HEK293 (cell line): ENCODE measurements at regions not wholly inside any gene's neighbourhood (a gene's known extent, or its start where the extent isn't known, plus 50 kb on each side); places are given as distances from the start of the nearest gene placed in this dataset.

Experiments
- CTCF ChIA-PET: fragments of 350-600 bp; formaldehyde crosslinking; extraction: SDS; loops from one replicate; lab custom pipeline; 2021; ENCODE audit warnings: antibody characterized with exemption; lab: Yijun Ruan, JAX
- POLR2A ChIA-PET: fragments of 300-600 bp; formaldehyde crosslinking; extraction: SDS; loops from one replicate; lab custom pipeline; 2020; ENCODE audit warnings: antibody characterized with exemption, inconsistent platforms; lab: Yijun Ruan, JAX
- H3K27ac ChIP-seq: fragments of 200-500 bp; sonication (Bioruptor generic); 2 replicates; pipeline ENCODE4 v1.5.1; 2014; ENCODE audit warnings: low read depth, low read length, control low read depth, inconsistent platforms; ENCODE audit errors: extremely low read depth
- H3K36me3 ChIP-seq, 2 experiments: fragments of 200-500 bp in 1 of 2; sonication (Bioruptor generic) in 1 of 2; 1 replicate in 1 of 2; 2 replicates in 1 of 2; pipeline ENCODE4 v1.5.1; 2014 to 2017; ENCODE audit warnings: inconsistent platforms in 2 of 2, low read length in 2 of 2; ENCODE audit not compliant: control insufficient read depth in 2 of 2, insufficient read depth in 1 of 2
- H3K4me1 ChIP-seq: fragments of 200-500 bp; sonication (Bioruptor generic); 2 replicates; pipeline ENCODE4 v1.5.1; 2014; ENCODE audit warnings: mild to moderate bottlenecking, low read length, inconsistent platforms; ENCODE audit not compliant: control insufficient read depth, insufficient read depth
- H3K4me3 ChIP-seq: 2 replicates; pipeline ENCODE4 v1.5.1; 2011; ENCODE audit warnings: low read depth, mild to moderate bottlenecking, control low read depth, low read length, moderate library complexity
- H3K9me3 ChIP-seq: fragments of 200-500 bp; sonication (Bioruptor generic); 2 replicates; pipeline ENCODE4 v1.5.1; 2014; ENCODE audit warnings: low read depth, low read length, inconsistent platforms; ENCODE audit not compliant: control insufficient read depth, insufficient read depth
- AEBP2 ChIP-seq: fragments of 450-650 bp; formaldehyde crosslinking; IDR thresholded peaks from 2 replicates; pipeline ENCODE4 v1.5.1; 2016; ENCODE audit warnings: missing biosample characterization, missing genetic modification characterization, borderline replicate concordance
- BCL11B ChIP-seq: fragments of 450-650 bp; formaldehyde crosslinking; IDR thresholded peaks from 2 replicates; pipeline ENCODE4 v1.5.1; 2016; ENCODE audit warnings: low read depth, missing biosample characterization, missing genetic modification characterization
- KLF1 ChIP-seq: fragments of 450-650 bp; formaldehyde crosslinking; IDR thresholded peaks from 2 replicates; pipeline ENCODE4 v1.5.1; 2016; ENCODE audit warnings: missing biosample characterization, missing genetic modification characterization
- KLF17 ChIP-seq: fragments of 450-650 bp; formaldehyde crosslinking; IDR thresholded peaks from 2 replicates; pipeline ENCODE4 v1.5.1; 2016; ENCODE audit warnings: missing biosample characterization, missing genetic modification characterization
- OSR2 ChIP-seq: fragments of 450-650 bp; formaldehyde crosslinking; IDR thresholded peaks from 2 replicates; pipeline ENCODE4 v1.5.1; 2016; ENCODE audit warnings: missing biosample characterization, missing genetic modification characterization
- SCRT2 ChIP-seq: fragments of 450-650 bp; formaldehyde crosslinking; IDR thresholded peaks from 2 replicates; pipeline ENCODE4 v1.5.1; 2016; ENCODE audit warnings: missing biosample characterization, missing genetic modification characterization
- ZBTB7A ChIP-seq: fragments of 450-650 bp; formaldehyde crosslinking; IDR thresholded peaks from 2 replicates; pipeline ENCODE4 v1.5.1; 2016; ENCODE audit warnings: low read depth, missing biosample characterization, missing genetic modification characterization
- ZBTB8A ChIP-seq: fragments of 450-650 bp; formaldehyde crosslinking; IDR thresholded peaks from 2 replicates; pipeline ENCODE4 v1.5.1; 2016; ENCODE audit warnings: missing biosample characterization, missing genetic modification characterization
- ZNF341 ChIP-seq: fragments of 450-650 bp; formaldehyde crosslinking; IDR thresholded peaks from 2 replicates; pipeline ENCODE4; 2016; ENCODE audit warnings: low read depth, missing biosample characterization, missing genetic modification characterization
- ZNF426 ChIP-seq: fragments of 450-650 bp; formaldehyde crosslinking; IDR thresholded peaks from 2 replicates; pipeline ENCODE4 v1.5.1; 2017; ENCODE audit warnings: missing biosample characterization, missing genetic modification characterization, mild to moderate bottlenecking, inconsistent platforms, moderate library complexity
- ZNF510 ChIP-seq: fragments of 450-650 bp; formaldehyde crosslinking; IDR thresholded peaks from 2 replicates; pipeline ENCODE4 v1.5.1; 2018; ENCODE audit warnings: mild to moderate bottlenecking, missing genetic modification characterization, missing biosample characterization; ENCODE audit not compliant: insufficient replicate concordance
- ZNF518A ChIP-seq: fragments of 450-650 bp; formaldehyde crosslinking; conservative IDR thresholded peaks from 2 replicates; pipeline ENCODE4 v1.5.1; 2016; ENCODE audit warnings: low read depth, missing biosample characterization, missing genetic modification characterization
- ZNF544 ChIP-seq: fragments of 450-650 bp; formaldehyde crosslinking; IDR thresholded peaks from 2 replicates; pipeline ENCODE4 v1.5.0; 2017; ENCODE audit warnings: missing biosample characterization, missing genetic modification characterization
- ZNF654 ChIP-seq: fragments of 450-650 bp; formaldehyde crosslinking; IDR thresholded peaks from 2 replicates; pipeline ENCODE4 v1.5.1; 2016; ENCODE audit warnings: low read depth, missing biosample characterization, missing genetic modification characterization
- ZNF747 ChIP-seq: fragments of 450-650 bp; formaldehyde crosslinking; IDR thresholded peaks from 2 replicates; pipeline ENCODE4 v1.5.1; 2016; ENCODE audit warnings: missing biosample characterization, missing genetic modification characterization
- ZNF768 ChIP-seq: fragments of 450-650 bp; formaldehyde crosslinking; IDR thresholded peaks from 2 replicates; pipeline ENCODE4 v1.5.1; 2018; ENCODE audit warnings: missing biosample characterization, mild to moderate bottlenecking, missing genetic modification characterization
- ZSCAN4 ChIP-seq: fragments of 450-650 bp; formaldehyde crosslinking; IDR thresholded peaks from 2 replicates; pipeline ENCODE4 v1.5.1; 2017; ENCODE audit warnings: missing biosample characterization, missing genetic modification characterization
- TF ChIP-seq, protein P1 (sequence below): fragments of 450-650 bp; formaldehyde crosslinking; IDR thresholded peaks from 2 replicates; pipeline ENCODE4 v1.5.1; 2016; ENCODE audit warnings: missing biosample characterization, missing genetic modification characterization

- peak; percentile 84 for TF ChIP-seq ZNF518A (tag by site-specific recombination)
- peak; percentile 83 for TF ChIP-seq ZNF426 (tag by site-specific recombination)
- TF ChIP-seq ZNF510, result peak; percentile 46
- peak; percentile 33 for TF ChIP-seq ZNF654 (tag by site-specific recombination)
- TF ChIP-seq ZBTB8A (tag by site-specific recombination), result peak; percentile 52; the same call in 1 of the 2 replicates
- no peak for TF ChIP-seq ZNF544 (tag by site-specific recombination)
These were observed 293.8 kb upstream of the ADAMTS5 start (continued) for GRCh38 chr21:27260728-27261127.

- Histone ChIP-seq H3K36me3 (no peaks in the 10 kb centered on the region), H3K4me1 (no peaks in the 10 kb centered on the region), H3K9me3 (no peaks in the 10 kb centered on the region), H3K4me3 (no peak overlapping the region), H3K27ac (no peak overlapping the region)
- POLR2A ChIA-PET, result no interaction called here
- CTCF ChIA-PET, result no interaction called here
- TF ChIP-seq BCL11B (tag by site-specific recombination) (no peak), OSR2 (no peak), SCRT2 (no peak)
These were observed 292.0 kb upstream of the ADAMTS5 start for GRCh38 chr21:27258742-27259448.

GRCh38 chr21:27257908-27258556 is 291.1 kb upstream of the ADAMTS5 start:
- no peaks in the 10 kb centered on the region for H3K9me3 ChIP-seq
- no peak overlapping the region for H3K4me3 ChIP-seq
- H3K36me3 ChIP-seq, result no peaks in the 10 kb centered on the region
- ChIA-PET CTCF (no interaction called here), POLR2A (no interaction called here)
- no peak overlapping the region for H3K27ac ChIP-seq
- no peaks in the 10 kb centered on the region for H3K4me1 ChIP-seq
- TF ChIP-seq OSR2 (no peak), AEBP2 (tag by site-specific recombination) (no peak), ZNF544 (tag by site-specific recombination) (no peak), KLF17 (tag by site-specific recombination) (no peak), ZNF768 (tag by site-specific recombination) (no peak), ZNF747 (tag by site-specific recombination) (no peak), ZNF341 (tag by site-specific recombination) (no peak), ZBTB7A (tag by site-specific recombination) (no peak), KLF1 (tag by site-specific recombination) (no peak), ZSCAN4 (no peak), SCRT2 (no peak)
- TF ChIP-seq, protein P1, sequence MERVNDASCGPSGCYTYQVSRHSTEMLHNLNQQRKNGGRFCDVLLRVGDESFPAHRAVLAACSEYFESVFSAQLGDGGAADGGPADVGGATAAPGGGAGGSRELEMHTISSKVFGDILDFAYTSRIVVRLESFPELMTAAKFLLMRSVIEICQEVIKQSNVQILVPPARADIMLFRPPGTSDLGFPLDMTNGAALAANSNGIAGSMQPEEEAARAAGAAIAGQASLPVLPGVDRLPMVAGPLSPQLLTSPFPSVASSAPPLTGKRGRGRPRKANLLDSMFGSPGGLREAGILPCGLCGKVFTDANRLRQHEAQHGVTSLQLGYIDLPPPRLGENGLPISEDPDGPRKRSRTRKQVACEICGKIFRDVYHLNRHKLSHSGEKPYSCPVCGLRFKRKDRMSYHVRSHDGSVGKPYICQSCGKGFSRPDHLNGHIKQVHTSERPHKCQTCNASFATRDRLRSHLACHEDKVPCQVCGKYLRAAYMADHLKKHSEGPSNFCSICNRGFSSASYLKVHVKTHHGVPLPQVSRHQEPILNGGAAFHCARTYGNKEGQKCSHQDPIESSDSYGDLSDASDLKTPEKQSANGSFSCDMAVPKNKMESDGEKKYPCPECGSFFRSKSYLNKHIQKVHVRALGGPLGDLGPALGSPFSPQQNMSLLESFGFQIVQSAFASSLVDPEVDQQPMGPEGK (tag by site-specific recombination), result no peak
